Astrocyte (in vitro differentiated cells and primary cell): ENCODE measurements at regions not wholly inside any gene's neighbourhood (a gene's known extent, or its start where the extent isn't known, plus 50 kb on each side); places are given as distances from the start of the nearest gene placed in this dataset.

ENCODE experiments used
- DNase-seq: peaks from one replicate; pipeline ENCODE4 v3.0.0-alpha.2; 2010; ENCODE audit warnings: low read depth
- FAIRE-seq: peaks from 2 replicates; lab custom pipeline; 2011; peaks lifted over from hg19 to GRCh38; lab: Jason Lieb, UNC
- H2AFZ ChIP-seq: 2 replicates; pipeline ENCODE4 v1.6.0; 2012; ENCODE audit warnings: low read depth, low read length, inconsistent platforms
- H3K27ac ChIP-seq: 2 replicates; pipeline ENCODE4 v1.5.1; 2011; ENCODE audit warnings: low read depth, low read length, inconsistent platforms
- H3K27me3 ChIP-seq: 2 replicates; pipeline ENCODE4 v1.6.0; 2011; ENCODE audit warnings: low read length, inconsistent platforms; ENCODE audit not compliant: insufficient read depth
- H3K36me3 ChIP-seq: 2 replicates; pipeline ENCODE4 v1.5.1; 2011; ENCODE audit warnings: low read length, inconsistent platforms; ENCODE audit not compliant: insufficient read depth
- H3K4me1 ChIP-seq: 2 replicates; pipeline ENCODE4 v1.5.1; 2011; ENCODE audit warnings: low read length, inconsistent platforms; ENCODE audit not compliant: insufficient read depth
- H3K4me2 ChIP-seq: 2 replicates; pipeline ENCODE4 v1.6.0; 2012; ENCODE audit warnings: low read length, inconsistent platforms
- H3K4me3 ChIP-seq: 2 replicates; pipeline ENCODE4 v1.5.1; 2011; ENCODE audit warnings: low read depth, mild to moderate bottlenecking, low read length, inconsistent platforms; ENCODE audit not compliant: insufficient read depth
- H3K79me2 ChIP-seq: 2 replicates; pipeline ENCODE4 v1.6.0; 2012; ENCODE audit warnings: mild to moderate bottlenecking, low read length, inconsistent platforms; ENCODE audit not compliant: insufficient read depth
- H3K9ac ChIP-seq: 2 replicates; pipeline ENCODE4 v1.6.0; 2012; ENCODE audit warnings: mild to moderate bottlenecking, low read length, inconsistent platforms
- H3K9me3 ChIP-seq: 2 replicates; pipeline ENCODE4 v1.5.1; 2012; ENCODE audit warnings: low read depth, mild to moderate bottlenecking, low read length, inconsistent platforms; ENCODE audit not compliant: insufficient read depth
- H4K20me1 ChIP-seq: 2 replicates; pipeline ENCODE4 v1.6.0; 2012; ENCODE audit warnings: low read length, inconsistent platforms; ENCODE audit not compliant: insufficient read depth
- H3K27ac Mint-ChIP-seq: one replicate; pipeline ENCODE4 v1.8.0; 2021; ENCODE audit warnings: mild to moderate bottlenecking, mixed read lengths; ENCODE audit not compliant: unreplicated experiment
- H3K27me3 Mint-ChIP-seq: one replicate; pipeline ENCODE4 v1.8.0; 2021; ENCODE audit warnings: low read depth, mixed read lengths; ENCODE audit not compliant: unreplicated experiment
- H3K36me3 Mint-ChIP-seq: one replicate; pipeline ENCODE4 v1.8.0; 2021; ENCODE audit warnings: low read depth, mixed read lengths; ENCODE audit not compliant: unreplicated experiment
- H3K4me1 Mint-ChIP-seq: one replicate; pipeline ENCODE4 v1.8.0; 2021; ENCODE audit warnings: low read depth, mixed read lengths; ENCODE audit not compliant: unreplicated experiment
- H3K4me3 Mint-ChIP-seq: one replicate; pipeline ENCODE4 v1.8.0; 2021; ENCODE audit warnings: mild to moderate bottlenecking, moderate library complexity, mixed read lengths; ENCODE audit not compliant: unreplicated experiment
- H3K9me3 Mint-ChIP-seq: one replicate; pipeline ENCODE4 v1.8.0; 2021; ENCODE audit warnings: mild to moderate bottlenecking, mixed read lengths; ENCODE audit not compliant: unreplicated experiment
- CTCF ChIP-seq: IDR thresholded peaks from 2 replicates; pipeline ENCODE4 v1.5.1; 2011; ENCODE audit warnings: low read depth, mild to moderate bottlenecking, inconsistent platforms, low read length, moderate library complexity; ENCODE audit not compliant: insufficient read depth
- EZH2 ChIP-seq: IDR thresholded peaks from 2 replicates; pipeline ENCODE4 v1.6.1; 2012; ENCODE audit warnings: mild to moderate bottlenecking, low read length, inconsistent platforms; ENCODE audit not compliant: insufficient read depth

GRCh38 chr14:104235686-104236085 lies 97.3 kb downstream of the KIF26A start:
- H3K9ac ChIP-seq = no peak overlapping the region

GRCh38 chr14:104237651-104238423 lies 99.5 kb downstream of the KIF26A start:
- Histone ChIP-seq H3K4me3 (no peak overlapping the region), H3K9me3 (peaks cover 17% of the 10 kb centered on the region), H3K4me2 (no peak overlapping the region), H4K20me1 (no peaks in the 10 kb centered on the region), H2AFZ (no peak overlapping the region), H3K9ac (no peak overlapping the region), H3K4me1 (no peaks in the 10 kb centered on the region), H3K36me3 (no peaks in the 10 kb centered on the region), H3K27ac (no peak overlapping the region), H3K27me3 (no peaks in the 10 kb centered on the region), H3K79me2 (no peaks in the 10 kb centered on the region)
- DNase-seq (no peak), FAIRE-seq (no peak)
- Mint-ChIP-seq H3K27ac (no peak overlapping the region), H3K4me1 (no peaks in the 10 kb centered on the region), H3K4me3 (no peak overlapping the region), H3K27me3 (peaks cover 29% of the 10 kb centered on the region), H3K9me3 (peaks cover 32% of the 10 kb centered on the region), H3K36me3 (peaks cover 2% of the 10 kb centered on the region)
- TF ChIP-seq EZH2 (no peak), CTCF (no peak)

More at GRCh38 chr14:104235686-104236085, 97.3 kb downstream of the KIF26A start:
- H3K27me3 Mint-ChIP-seq = peaks cover 28% of the 10 kb centered on the region
- H3K4me1 Mint-ChIP-seq = no peaks in the 10 kb centered on the region
- no peak for DNase-seq
- Histone ChIP-seq H3K27me3 (no peaks in the 10 kb centered on the region), H2AFZ (no peak overlapping the region), H3K79me2 (no peaks in the 10 kb centered on the region), H3K36me3 (no peaks in the 10 kb centered on the region), H3K4me2 (no peak overlapping the region), H3K4me1 (no peaks in the 10 kb centered on the region), H3K9me3 (peaks cover 25% of the 10 kb centered on the region), H3K4me3 (no peak overlapping the region), H3K27ac (no peak overlapping the region), H4K20me1 (no peaks in the 10 kb centered on the region)
- peaks cover 2% of the 10 kb centered on the region for H3K36me3 Mint-ChIP-seq
- H3K27ac Mint-ChIP-seq = no peak overlapping the region
- H3K4me3 Mint-ChIP-seq = no peak overlapping the region
- peaks cover 32% of the 10 kb centered on the region for H3K9me3 Mint-ChIP-seq
- no peak for FAIRE-seq
- TF ChIP-seq CTCF = no peak
- TF ChIP-seq EZH2 = no peak
